ENCODE measurements at regions not wholly inside any gene's neighbourhood (a gene's known extent, or its start where the extent isn't known, plus 50 kb on each side); places are given as distances from the start of the nearest gene placed in this dataset.

DNA sequence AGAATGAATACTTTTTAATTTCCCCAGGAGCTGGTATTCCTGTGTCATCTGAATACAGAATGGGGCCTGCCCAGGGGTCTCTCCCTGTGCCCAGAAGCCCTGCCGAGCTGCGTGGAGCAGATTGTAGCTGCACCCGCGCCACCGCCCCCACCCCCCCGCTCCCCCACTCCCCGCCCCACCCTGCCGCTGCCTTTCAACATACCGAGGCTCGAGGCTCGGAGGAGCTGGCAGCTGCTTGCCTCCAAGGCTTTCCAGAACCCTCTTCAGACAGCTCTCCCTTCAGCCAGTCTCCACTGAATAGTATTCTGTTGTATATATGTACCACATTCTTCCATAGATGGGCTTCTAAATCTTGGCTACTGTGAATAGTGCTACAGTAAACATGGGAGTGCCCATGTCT lies 150.7 kb downstream of the TSN start:
- TF ChIP-seq POLR2A (IDR thresholded peaks at IDR 0.05), result no peak
- TF ChIP-seq, protein P1, sequence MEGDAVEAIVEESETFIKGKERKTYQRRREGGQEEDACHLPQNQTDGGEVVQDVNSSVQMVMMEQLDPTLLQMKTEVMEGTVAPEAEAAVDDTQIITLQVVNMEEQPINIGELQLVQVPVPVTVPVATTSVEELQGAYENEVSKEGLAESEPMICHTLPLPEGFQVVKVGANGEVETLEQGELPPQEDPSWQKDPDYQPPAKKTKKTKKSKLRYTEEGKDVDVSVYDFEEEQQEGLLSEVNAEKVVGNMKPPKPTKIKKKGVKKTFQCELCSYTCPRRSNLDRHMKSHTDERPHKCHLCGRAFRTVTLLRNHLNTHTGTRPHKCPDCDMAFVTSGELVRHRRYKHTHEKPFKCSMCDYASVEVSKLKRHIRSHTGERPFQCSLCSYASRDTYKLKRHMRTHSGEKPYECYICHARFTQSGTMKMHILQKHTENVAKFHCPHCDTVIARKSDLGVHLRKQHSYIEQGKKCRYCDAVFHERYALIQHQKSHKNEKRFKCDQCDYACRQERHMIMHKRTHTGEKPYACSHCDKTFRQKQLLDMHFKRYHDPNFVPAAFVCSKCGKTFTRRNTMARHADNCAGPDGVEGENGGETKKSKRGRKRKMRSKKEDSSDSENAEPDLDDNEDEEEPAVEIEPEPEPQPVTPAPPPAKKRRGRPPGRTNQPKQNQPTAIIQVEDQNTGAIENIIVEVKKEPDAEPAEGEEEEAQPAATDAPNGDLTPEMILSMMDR (IDR thresholded peaks at IDR 0.05), result no peak
- Histone ChIP-seq H3K4me1 (no peaks in the 10 kb centered on the region), H3K4me3 (no peak overlapping the region), H3K36me3 (no peaks in the 10 kb centered on the region), H3K27ac (no peak overlapping the region), H3K9me3 (no peaks in the 10 kb centered on the region), H3K27me3 (no peaks in the 10 kb centered on the region)
- DNase-seq, result no peak

DNA sequence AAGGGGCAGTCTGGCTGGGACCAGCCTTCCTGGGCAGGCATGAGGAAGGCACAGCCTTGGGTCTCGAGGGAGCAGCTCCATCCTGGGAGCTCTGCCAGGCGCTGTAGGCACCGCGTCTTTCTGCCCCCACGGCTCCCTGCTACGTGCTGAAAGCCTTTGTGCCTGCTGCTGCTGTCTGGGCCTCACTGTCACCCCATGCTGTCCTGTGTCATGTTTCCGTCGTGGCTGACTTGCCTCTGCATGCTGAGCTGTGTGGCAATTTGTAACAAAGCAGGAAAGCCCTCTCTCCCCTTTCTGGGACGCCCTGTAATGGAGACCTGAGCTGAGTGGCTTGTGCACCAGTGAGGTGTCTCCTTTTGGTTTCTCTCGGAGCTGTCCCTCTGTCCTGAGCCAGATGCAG lies 152.5 kb downstream of the TSN start:
- DNase-seq, result no peak
- Histone ChIP-seq H3K9me3 (no peaks in the 10 kb centered on the region), H3K36me3 (no peaks in the 10 kb centered on the region), H3K4me1 (no peaks in the 10 kb centered on the region), H3K4me3 (no peak overlapping the region), H3K27me3 (no peaks in the 10 kb centered on the region), H3K27ac (no peak overlapping the region)
- TF ChIP-seq, protein P1 (IDR thresholded peaks at IDR 0.05), result no peak
- TF ChIP-seq POLR2A (IDR thresholded peaks at IDR 0.05), result no peak

DNA sequence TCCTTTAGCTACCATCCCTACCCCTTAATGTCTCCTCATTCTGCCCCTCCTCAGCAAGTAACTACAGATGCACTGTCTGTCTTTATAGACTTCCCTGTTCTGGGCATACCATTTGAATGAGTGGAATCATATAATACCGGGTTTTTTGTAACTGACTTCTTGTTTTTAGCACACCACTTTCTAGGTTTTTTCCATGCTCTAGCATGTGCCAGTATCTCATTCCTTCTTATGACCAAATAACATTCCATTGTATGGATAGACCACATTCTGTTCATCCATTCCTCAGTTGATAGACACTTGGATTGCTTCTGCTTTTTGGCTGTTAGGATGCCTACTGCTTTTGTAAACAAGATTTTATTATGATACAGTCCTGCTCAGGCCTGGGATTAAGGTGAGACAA lies 154.7 kb downstream of the TSN start:
- Histone ChIP-seq H3K4me1 (no peaks in the 10 kb centered on the region), H3K9me3 (no peaks in the 10 kb centered on the region), H3K27ac (no peak overlapping the region), H3K4me3 (no peak overlapping the region), H3K27me3 (no peaks in the 10 kb centered on the region), H3K36me3 (no peaks in the 10 kb centered on the region)
- no peak for DNase-seq
- TF ChIP-seq, protein P1 (IDR thresholded peaks at IDR 0.05), result no peak
- TF ChIP-seq POLR2A (IDR thresholded peaks at IDR 0.05), result no peak

DNA sequence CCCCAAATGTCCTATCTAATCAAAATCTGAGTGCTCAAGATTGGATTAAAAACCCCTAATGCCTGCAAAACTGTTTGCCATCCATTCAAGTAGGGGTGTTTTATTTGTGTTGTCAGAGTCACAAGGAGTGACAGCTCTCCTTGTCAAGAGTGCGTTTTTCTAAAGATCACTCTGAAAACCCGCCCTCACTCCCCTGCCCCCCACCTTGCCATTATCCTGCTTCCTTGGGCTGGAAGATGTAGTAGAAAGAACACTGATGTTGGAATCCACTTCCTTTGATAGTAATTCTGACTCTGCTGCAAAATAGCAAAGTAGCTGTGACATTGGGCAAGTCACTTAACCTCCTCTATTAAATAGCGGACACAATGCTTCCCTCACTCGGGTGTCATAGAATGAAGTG lies 155.6 kb downstream of the TSN start:
- DNase-seq, result no peak
- Histone ChIP-seq H3K36me3 (no peaks in the 10 kb centered on the region), H3K4me1 (no peaks in the 10 kb centered on the region), H3K27ac (no peak overlapping the region), H3K9me3 (no peaks in the 10 kb centered on the region), H3K27me3 (no peaks in the 10 kb centered on the region), H3K4me3 (no peak overlapping the region)
- TF ChIP-seq, protein P1 (IDR thresholded peaks at IDR 0.05), result no peak
- TF ChIP-seq POLR2A (IDR thresholded peaks at IDR 0.05), result no peak

DNA sequence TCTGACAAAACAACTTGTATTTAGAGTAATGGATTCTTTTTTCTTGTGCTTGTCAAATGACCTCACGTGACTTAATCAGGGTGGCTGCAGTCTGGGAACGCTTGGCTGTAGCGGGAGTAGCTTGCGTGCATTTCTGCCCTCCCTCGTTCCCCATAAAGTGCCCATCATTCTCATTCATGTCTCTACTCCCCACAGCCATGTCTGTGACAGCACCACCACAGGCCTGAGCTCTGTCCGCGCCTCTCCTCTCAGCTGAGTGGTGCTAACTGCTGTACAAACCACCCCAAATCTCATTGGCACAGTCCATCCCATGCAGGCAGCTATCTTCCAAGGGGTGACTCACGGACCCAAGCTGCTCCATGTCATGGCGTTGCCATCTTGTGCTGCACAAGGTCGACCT lies 161.7 kb downstream of the TSN start:
- H3K27me3 ChIP-seq, result no peaks in the 10 kb centered on the region
- H3K36me3 ChIP-seq, result no peaks in the 10 kb centered on the region
- TF ChIP-seq, protein P1 (IDR thresholded peaks at IDR 0.05), result no peak
- no peak for TF ChIP-seq POLR2A (IDR thresholded peaks at IDR 0.05)
- DNase-seq, result no peak
- H3K9me3 ChIP-seq, result no peaks in the 10 kb centered on the region
- no peak overlapping the region for H3K4me3 ChIP-seq
- no peak overlapping the region for H3K27ac ChIP-seq
- no peaks in the 10 kb centered on the region for H3K4me1 ChIP-seq

DNA sequence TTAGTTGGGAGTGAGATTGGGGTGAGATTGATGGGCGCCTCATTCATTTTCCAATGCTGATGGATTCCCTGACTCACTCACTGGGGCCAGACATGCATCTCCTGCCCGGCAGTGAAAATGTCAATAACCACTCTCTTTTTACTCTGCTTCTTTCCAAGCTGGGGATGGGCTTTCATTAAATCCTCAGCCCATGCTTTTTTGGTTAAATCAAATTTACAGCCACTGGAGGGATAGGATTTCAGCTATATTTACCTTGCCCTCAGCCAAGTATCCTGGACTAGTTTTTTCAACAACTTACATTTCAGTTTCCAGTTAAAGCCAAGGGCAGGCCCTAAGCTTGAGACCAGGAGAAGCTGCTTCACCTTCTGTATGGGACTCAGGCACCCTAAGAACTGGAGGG lies 162.8 kb downstream of the TSN start:
- Histone ChIP-seq H3K4me1 (no peaks in the 10 kb centered on the region), H3K4me3 (no peak overlapping the region), H3K36me3 (no peaks in the 10 kb centered on the region), H3K27ac (no peak overlapping the region), H3K9me3 (no peaks in the 10 kb centered on the region), H3K27me3 (no peaks in the 10 kb centered on the region)
- no peak for DNase-seq
- TF ChIP-seq, protein P1 (IDR thresholded peaks at IDR 0.05), result no peak
- TF ChIP-seq POLR2A (IDR thresholded peaks at IDR 0.05), result no peak

Data from Peyer's patch (tissue), 4 donors.